Keratinocyte (primary cell): ENCODE measurements at regions not wholly inside any gene's neighbourhood (a gene's known extent, or its start where the extent isn't known, plus 50 kb on each side); places are given as distances from the start of the nearest gene placed in this dataset.

Experiments used
- DNase-seq: peaks from one replicate; pipeline ENCODE4 v3.0.0-alpha.2; 2011; ENCODE audit warnings: low read depth, missing footprints, low spot score
- FAIRE-seq: peaks from 2 replicates; lab custom pipeline; 2011; peaks lifted over from hg19 to GRCh38; lab: Jason Lieb, UNC
- H2AFZ ChIP-seq: 2 replicates; pipeline ENCODE4 v1.6.0; 2012; ENCODE audit warnings: low read length, control low read depth, inconsistent platforms; ENCODE audit not compliant: control insufficient read depth
- H3K27ac ChIP-seq: 2 replicates; pipeline ENCODE4 v1.5.1; 2011; ENCODE audit warnings: low read length; ENCODE audit not compliant: control insufficient read depth, insufficient read depth
- H3K27me3 ChIP-seq: 3 replicates; pipeline ENCODE4 v1.6.0; 2011; ENCODE audit warnings: low read length; ENCODE audit not compliant: control insufficient read depth, insufficient read depth; ENCODE audit errors: extremely low read depth
- H3K36me3 ChIP-seq, 2 experiments: 2 replicates in 1 of 2; 3 replicates in 1 of 2; pipeline ENCODE4 v1.5.1; 2011; ENCODE audit warnings: low read length in 2 of 2, mild to moderate bottlenecking in 1 of 2; ENCODE audit not compliant: control insufficient read depth in 2 of 2, insufficient read depth in 2 of 2; ENCODE audit errors: extremely low read depth in 1 of 2
- H3K4me1 ChIP-seq: 3 replicates; pipeline ENCODE4 v1.5.1; 2011; ENCODE audit warnings: low read length; ENCODE audit not compliant: control insufficient read depth, insufficient read depth; ENCODE audit errors: extremely low read depth
- H3K4me2 ChIP-seq: 3 replicates; pipeline ENCODE4 v1.6.0; 2011; ENCODE audit warnings: low read depth, low read length; ENCODE audit not compliant: control insufficient read depth, insufficient read depth; ENCODE audit errors: extremely low read depth
- H3K4me3 ChIP-seq, 3 experiments: fragments of 200-600 bp in 1 of 3; sonication (generic) in 1 of 3; 2 replicates in 2 of 3; 3 replicates in 1 of 3; pipeline ENCODE4 v1.5.1; 2011 to 2016; ENCODE audit warnings: low read length in 3 of 3, mild to moderate bottlenecking in 3 of 3, control low read depth in 2 of 3, inconsistent platforms in 1 of 3, low read depth in 1 of 3, mixed read lengths in 1 of 3, mixed run types in 1 of 3, moderate library complexity in 1 of 3; ENCODE audit not compliant: control insufficient read depth in 2 of 3, insufficient read depth in 2 of 3; ENCODE audit errors: extremely low read depth in 1 of 3
- H3K79me2 ChIP-seq: 2 replicates; pipeline ENCODE4 v1.6.0; 2012; ENCODE audit warnings: low read length; ENCODE audit not compliant: control insufficient read depth, insufficient read depth
- H3K9ac ChIP-seq: 3 replicates; pipeline ENCODE4 v1.6.0; 2011; ENCODE audit warnings: low read length; ENCODE audit not compliant: control insufficient read depth, insufficient read depth; ENCODE audit errors: extremely low read depth
- H3K9me1 ChIP-seq: 3 replicates; pipeline ENCODE4 v1.6.0; 2011; ENCODE audit warnings: low read length; ENCODE audit not compliant: control insufficient read depth, insufficient read depth; ENCODE audit errors: extremely low read depth
- H3K9me3 ChIP-seq: 2 replicates; pipeline ENCODE4 v1.5.1; 2012; ENCODE audit warnings: low read depth, low read length; ENCODE audit not compliant: control insufficient read depth
- H4K20me1 ChIP-seq: 3 replicates; pipeline ENCODE4 v1.6.0; 2011; ENCODE audit warnings: low read length; ENCODE audit not compliant: control insufficient read depth, insufficient read depth; ENCODE audit errors: extremely low read depth
- EZH2 ChIP-seq: IDR thresholded peaks from one replicate; pipeline ENCODE4 v1.6.1; 2012; ENCODE audit warnings: inconsistent platforms, mild to moderate bottlenecking, low read length, moderate library complexity
- dilution Hi-C: fragments of 300-500 bp; cut with MboI; formaldehyde crosslinking; loops from one replicate; pipeline ENCODE4 v1.7.0; 2020; ENCODE audit warnings: low sequenced_read_pairs; ENCODE audit not compliant: extremely low pct_ligation_motif_present
- TF ChIP-seq, protein P1 (sequence below), 3 experiments: IDR thresholded peaks in 1 of 3; conservative IDR thresholded peaks in 1 of 3; optimal IDR thresholded peaks in 1 of 3; 2 replicates in 2 of 3; 3 replicates in 1 of 3; pipeline versions ENCODE3 to v1.5.1; 2011; ENCODE audit warnings: low read length in 3 of 3, mild to moderate bottlenecking in 3 of 3, moderate library complexity in 2 of 3, control low read depth in 1 of 3, inconsistent platforms in 1 of 3; ENCODE audit not compliant: insufficient read depth in 2 of 3; ENCODE audit errors: extremely low read depth in 1 of 3

DNA sequence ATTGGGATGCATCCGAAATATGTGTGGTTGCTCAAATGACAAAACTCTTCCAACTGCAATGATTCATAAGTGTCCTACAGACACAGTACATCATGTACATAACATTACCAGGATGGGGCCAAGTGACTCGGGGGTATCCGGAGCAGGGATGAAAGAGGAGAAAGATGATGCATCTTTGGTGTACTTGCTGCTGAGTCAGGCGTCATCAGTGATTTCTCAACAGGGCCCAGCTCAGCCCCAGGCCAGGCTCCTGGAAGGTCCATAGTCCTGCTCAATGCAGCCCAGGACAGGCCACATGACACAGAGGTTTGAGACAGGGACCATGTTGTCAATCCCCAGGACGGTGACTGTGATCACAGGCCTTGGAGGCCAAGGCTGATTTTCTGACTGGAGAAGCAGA lies 59.3 kb downstream of the GGTLC2 start:
- TF ChIP-seq EZH2, result no peak
- TF ChIP-seq, protein P1, sequence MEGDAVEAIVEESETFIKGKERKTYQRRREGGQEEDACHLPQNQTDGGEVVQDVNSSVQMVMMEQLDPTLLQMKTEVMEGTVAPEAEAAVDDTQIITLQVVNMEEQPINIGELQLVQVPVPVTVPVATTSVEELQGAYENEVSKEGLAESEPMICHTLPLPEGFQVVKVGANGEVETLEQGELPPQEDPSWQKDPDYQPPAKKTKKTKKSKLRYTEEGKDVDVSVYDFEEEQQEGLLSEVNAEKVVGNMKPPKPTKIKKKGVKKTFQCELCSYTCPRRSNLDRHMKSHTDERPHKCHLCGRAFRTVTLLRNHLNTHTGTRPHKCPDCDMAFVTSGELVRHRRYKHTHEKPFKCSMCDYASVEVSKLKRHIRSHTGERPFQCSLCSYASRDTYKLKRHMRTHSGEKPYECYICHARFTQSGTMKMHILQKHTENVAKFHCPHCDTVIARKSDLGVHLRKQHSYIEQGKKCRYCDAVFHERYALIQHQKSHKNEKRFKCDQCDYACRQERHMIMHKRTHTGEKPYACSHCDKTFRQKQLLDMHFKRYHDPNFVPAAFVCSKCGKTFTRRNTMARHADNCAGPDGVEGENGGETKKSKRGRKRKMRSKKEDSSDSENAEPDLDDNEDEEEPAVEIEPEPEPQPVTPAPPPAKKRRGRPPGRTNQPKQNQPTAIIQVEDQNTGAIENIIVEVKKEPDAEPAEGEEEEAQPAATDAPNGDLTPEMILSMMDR (optimal IDR thresholded peaks at IDR 0.05 in 1 of 3, IDR thresholded peaks at IDR 0.05 in 1 of 3, conservative IDR thresholded peaks at IDR 0.05 in 1 of 3; ENCODE audit: extremely low read depth in 1 of 3, insufficient read depth in 2 of 3, low read length in 3 of 3), result no peak
- FAIRE-seq (no peak), DNase-seq (no peak)
- Histone ChIP-seq H3K27ac (no peak overlapping the region), H3K9me3 (no peaks in the 10 kb centered on the region), H2AFZ (no peak overlapping the region), H3K9ac (no peak overlapping the region), H4K20me1 (no peaks in the 10 kb centered on the region), H3K4me1 (no peaks in the 10 kb centered on the region), H3K4me2 (no peak overlapping the region), H3K79me2 (no peaks in the 10 kb centered on the region), H3K36me3 (no peaks in the 10 kb centered on the region), H3K9me1 (no peaks in the 10 kb centered on the region), H3K4me3 (no peak overlapping the region), H3K27me3 (no peaks in the 10 kb centered on the region)
- dilution Hi-C loops, result no loop called here

- Histone ChIP-seq H4K20me1 (no peaks in the 10 kb centered on the region), H2AFZ (no peak overlapping the region), H3K79me2 (no peaks in the 10 kb centered on the region), H3K27me3 (no peaks in the 10 kb centered on the region), H3K4me3 (no peak overlapping the region), H3K27ac (no peak overlapping the region), H3K36me3 (no peaks in the 10 kb centered on the region), H3K9ac (no peak overlapping the region), H3K9me1 (no peaks in the 10 kb centered on the region), H3K4me2 (no peak overlapping the region), H3K9me3 (no peaks in the 10 kb centered on the region), H3K4me1 (no peaks in the 10 kb centered on the region)
- TF ChIP-seq EZH2, result no peak
- dilution Hi-C loops, result no loop called here
- DNase-seq (no peak), FAIRE-seq (no peak)
These were observed 59.9 kb downstream of the GGTLC2 start for GRCh38 chr22:22704156-22704946.
